DND-41 (cell line): ENCODE measurements at regions not wholly inside any gene's neighbourhood (a gene's known extent, or its start where the extent isn't known, plus 50 kb on each side); places are given as distances from the start of the nearest gene placed in this dataset.

ENCODE experiments used
- ATAC-seq: fragments of 200-7000 bp; cut with Tn5 transposase; 3 replicates; pipeline ENCODE4 v1.9.1; 2021; ENCODE audit warnings: low read depth; ENCODE audit not compliant: insufficient read depth
- DNase-seq: peaks from one replicate; pipeline ENCODE4 v3.0.0-alpha.2; 2020
- H2AFZ ChIP-seq: 2 replicates; pipeline ENCODE4 v1.6.0; 2012; ENCODE audit warnings: low read depth, low read length
- H3K27ac ChIP-seq: 2 replicates; pipeline ENCODE4 v1.5.1; 2012; ENCODE audit warnings: low read length, inconsistent platforms
- H3K27me3 ChIP-seq: fragments of 200-600 bp; sonication (generic); 2 replicates; pipeline ENCODE4 v1.6.0; 2012; ENCODE audit warnings: low read length, mild to moderate bottlenecking, inconsistent platforms; ENCODE audit not compliant: insufficient read depth, poor library complexity
- H3K36me3 ChIP-seq: 2 replicates; pipeline ENCODE4 v1.5.1; 2012; ENCODE audit warnings: low read length, inconsistent platforms; ENCODE audit not compliant: insufficient read depth
- H3K4me1 ChIP-seq: 2 replicates; pipeline ENCODE4 v1.5.1; 2012; ENCODE audit warnings: mild to moderate bottlenecking, low read length; ENCODE audit not compliant: insufficient read depth
- H3K4me2 ChIP-seq: 2 replicates; pipeline ENCODE4 v1.6.0; 2012; ENCODE audit warnings: mild to moderate bottlenecking, moderate library complexity, low read length, inconsistent platforms; ENCODE audit not compliant: insufficient read depth
- H3K4me3 ChIP-seq, 2 experiments: fragments of 200-600 bp in 1 of 2; shearing (Covaris generic) in 1 of 2; 2 replicates each; pipeline ENCODE4 v1.5.1; 2012 to 2016; ENCODE audit warnings: inconsistent platforms in 2 of 2, low read length in 2 of 2, mild to moderate bottlenecking in 2 of 2, low read depth in 1 of 2, moderate library complexity in 1 of 2
- H3K79me2 ChIP-seq: 2 replicates; pipeline ENCODE4 v1.6.0; 2012; ENCODE audit warnings: low read length, inconsistent platforms; ENCODE audit not compliant: insufficient read depth
- H3K9ac ChIP-seq: 2 replicates; pipeline ENCODE4 v1.6.0; 2012; ENCODE audit warnings: low read depth, mild to moderate bottlenecking, inconsistent platforms, low read length, moderate library complexity
- H3K9me3 ChIP-seq: 2 replicates; pipeline ENCODE4 v1.5.1; 2012; ENCODE audit warnings: low read length, moderate library complexity, mild to moderate bottlenecking, inconsistent platforms; ENCODE audit not compliant: insufficient read depth, severe bottlenecking
- H4K20me1 ChIP-seq: 2 replicates; pipeline ENCODE4 v1.6.0; 2012; ENCODE audit warnings: low read length; ENCODE audit not compliant: insufficient read depth
- EZH2 ChIP-seq: IDR thresholded peaks from 3 replicates; pipeline ENCODE4 v1.6.1; 2012; ENCODE audit warnings: borderline replicate concordance, low read depth, mild to moderate bottlenecking, moderate library complexity, low read length, inconsistent platforms; ENCODE audit not compliant: severe bottlenecking
- TF ChIP-seq, protein P1 (sequence below): IDR thresholded peaks from 2 replicates; pipeline ENCODE4 v1.5.1; 2012; ENCODE audit warnings: borderline replicate concordance, low read length, moderate library complexity, mild to moderate bottlenecking; ENCODE audit not compliant: poor library complexity, severe bottlenecking; ENCODE audit errors: extremely low read depth

DNA sequence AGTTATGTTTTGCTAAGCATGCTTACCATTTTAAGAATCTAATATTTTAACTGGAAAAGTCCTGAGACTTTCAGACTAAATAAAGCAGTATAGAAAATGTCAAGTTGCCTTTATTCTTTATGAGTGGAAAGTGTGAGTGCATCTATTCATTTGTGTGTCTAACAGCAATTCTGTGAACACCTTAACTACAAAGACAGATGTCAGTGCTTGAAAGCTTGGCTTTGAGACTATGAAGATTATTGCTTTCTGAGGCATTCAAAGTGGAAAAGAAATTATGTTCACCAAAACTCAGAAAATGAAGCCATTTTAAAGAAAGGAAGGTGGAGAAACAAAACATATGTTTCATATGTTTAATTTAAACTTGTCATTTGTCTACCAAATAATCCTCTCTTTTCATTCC, 294.5 kb upstream of the SEMA3C start:
- no peak overlapping the region for H3K4me2 ChIP-seq
- no peak for TF ChIP-seq EZH2
- TF ChIP-seq, protein P1, sequence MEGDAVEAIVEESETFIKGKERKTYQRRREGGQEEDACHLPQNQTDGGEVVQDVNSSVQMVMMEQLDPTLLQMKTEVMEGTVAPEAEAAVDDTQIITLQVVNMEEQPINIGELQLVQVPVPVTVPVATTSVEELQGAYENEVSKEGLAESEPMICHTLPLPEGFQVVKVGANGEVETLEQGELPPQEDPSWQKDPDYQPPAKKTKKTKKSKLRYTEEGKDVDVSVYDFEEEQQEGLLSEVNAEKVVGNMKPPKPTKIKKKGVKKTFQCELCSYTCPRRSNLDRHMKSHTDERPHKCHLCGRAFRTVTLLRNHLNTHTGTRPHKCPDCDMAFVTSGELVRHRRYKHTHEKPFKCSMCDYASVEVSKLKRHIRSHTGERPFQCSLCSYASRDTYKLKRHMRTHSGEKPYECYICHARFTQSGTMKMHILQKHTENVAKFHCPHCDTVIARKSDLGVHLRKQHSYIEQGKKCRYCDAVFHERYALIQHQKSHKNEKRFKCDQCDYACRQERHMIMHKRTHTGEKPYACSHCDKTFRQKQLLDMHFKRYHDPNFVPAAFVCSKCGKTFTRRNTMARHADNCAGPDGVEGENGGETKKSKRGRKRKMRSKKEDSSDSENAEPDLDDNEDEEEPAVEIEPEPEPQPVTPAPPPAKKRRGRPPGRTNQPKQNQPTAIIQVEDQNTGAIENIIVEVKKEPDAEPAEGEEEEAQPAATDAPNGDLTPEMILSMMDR = no peak
- no peak for ATAC-seq

DNA sequence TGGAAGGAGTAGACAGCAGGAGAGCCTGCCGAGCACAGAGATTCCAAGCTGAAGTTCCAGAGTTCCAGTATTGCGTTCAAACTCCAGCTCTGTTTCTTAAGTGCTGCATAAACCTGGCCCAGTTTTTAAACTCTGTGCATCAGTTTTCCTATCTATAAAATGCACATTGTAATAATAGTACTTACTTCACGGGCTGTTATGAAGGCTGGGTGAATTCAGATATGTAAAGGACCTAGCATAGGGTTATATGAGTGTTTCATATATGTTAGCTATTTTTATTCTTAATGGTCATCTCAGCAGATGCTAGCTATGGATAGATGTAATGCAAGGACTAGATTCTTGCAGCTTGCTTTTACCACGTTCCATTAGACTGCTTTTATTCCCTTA, 293.1 kb upstream of the SEMA3C start:
- Histone ChIP-seq H2AFZ (no peak overlapping the region), H3K27me3 (no peaks in the 10 kb centered on the region), H3K79me2 (no peaks in the 10 kb centered on the region), H3K4me3 (no peak overlapping the region), H3K9ac (no peak overlapping the region), H4K20me1 (no peaks in the 10 kb centered on the region), H3K9me3 (no peaks in the 10 kb centered on the region), H3K27ac (no peak overlapping the region), H3K4me2 (no peak overlapping the region), H3K4me1 (no peaks in the 10 kb centered on the region), H3K36me3 (no peaks in the 10 kb centered on the region)
- no peak for DNase-seq
- no peak for TF ChIP-seq EZH2
- no peak for ATAC-seq

More for the DNA sequence above, 294.5 kb upstream of the SEMA3C start:
- H3K9me3 ChIP-seq = no peaks in the 10 kb centered on the region
- no peak for DNase-seq
- no peaks in the 10 kb centered on the region for H3K36me3 ChIP-seq
- H3K9ac ChIP-seq = no peak overlapping the region
- H3K27me3 ChIP-seq = no peaks in the 10 kb centered on the region
- H3K4me3 ChIP-seq = no peak overlapping the region
- no peak overlapping the region for H3K27ac ChIP-seq
- no peaks in the 10 kb centered on the region for H4K20me1 ChIP-seq
- no peak overlapping the region for H2AFZ ChIP-seq
- H3K4me1 ChIP-seq = no peaks in the 10 kb centered on the region
- H3K79me2 ChIP-seq = no peaks in the 10 kb centered on the region

DNA sequence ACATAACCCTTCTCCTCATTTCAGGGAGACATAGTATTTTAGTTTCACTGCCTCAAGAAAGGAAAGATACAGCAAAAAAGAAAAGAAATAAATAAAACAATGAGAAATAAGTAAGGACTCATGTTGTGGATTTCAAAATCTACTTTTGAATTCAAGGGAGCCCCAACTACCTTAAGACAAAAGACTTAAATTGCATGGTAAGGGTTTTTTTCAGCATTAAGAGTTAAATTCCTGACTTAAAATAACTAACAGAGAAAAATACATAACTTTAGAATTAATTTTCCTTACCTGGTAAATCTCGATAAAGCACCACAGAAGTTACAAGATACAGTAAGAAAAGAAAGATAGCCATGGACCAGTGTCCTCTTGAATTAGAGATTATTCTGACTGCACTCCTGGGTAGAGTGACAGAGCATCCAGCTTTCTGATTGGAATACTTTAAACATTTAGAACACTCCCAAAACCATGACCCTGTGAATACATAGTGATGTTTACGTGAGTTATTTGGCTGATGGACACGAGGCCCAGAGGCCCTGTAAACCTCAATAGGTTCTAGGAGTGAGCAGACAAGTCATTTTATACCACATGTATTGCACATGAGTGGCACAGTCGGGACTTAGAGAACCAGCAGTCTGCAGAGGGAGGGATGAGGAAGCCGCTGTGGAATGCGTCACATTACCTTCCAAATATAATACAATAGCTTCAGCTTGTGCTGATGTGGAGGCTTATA, 292.5 kb upstream of the SEMA3C start:
- H3K27ac ChIP-seq = no peak overlapping the region
- no peak overlapping the region for H2AFZ ChIP-seq
- H3K36me3 ChIP-seq = no peaks in the 10 kb centered on the region
- ATAC-seq (no peak), DNase-seq (no peak)
- no peak overlapping the region for H3K4me2 ChIP-seq
- no peaks in the 10 kb centered on the region for H3K27me3 ChIP-seq
- no peaks in the 10 kb centered on the region for H3K79me2 ChIP-seq
- no peaks in the 10 kb centered on the region for H4K20me1 ChIP-seq
- TF ChIP-seq EZH2 = no peak
- TF ChIP-seq, protein P1 = no peak
- H3K4me1 ChIP-seq = no peaks in the 10 kb centered on the region
- H3K9ac ChIP-seq = no peak overlapping the region
- no peak overlapping the region for H3K4me3 ChIP-seq
- H3K9me3 ChIP-seq = no peaks in the 10 kb centered on the region

DNA sequence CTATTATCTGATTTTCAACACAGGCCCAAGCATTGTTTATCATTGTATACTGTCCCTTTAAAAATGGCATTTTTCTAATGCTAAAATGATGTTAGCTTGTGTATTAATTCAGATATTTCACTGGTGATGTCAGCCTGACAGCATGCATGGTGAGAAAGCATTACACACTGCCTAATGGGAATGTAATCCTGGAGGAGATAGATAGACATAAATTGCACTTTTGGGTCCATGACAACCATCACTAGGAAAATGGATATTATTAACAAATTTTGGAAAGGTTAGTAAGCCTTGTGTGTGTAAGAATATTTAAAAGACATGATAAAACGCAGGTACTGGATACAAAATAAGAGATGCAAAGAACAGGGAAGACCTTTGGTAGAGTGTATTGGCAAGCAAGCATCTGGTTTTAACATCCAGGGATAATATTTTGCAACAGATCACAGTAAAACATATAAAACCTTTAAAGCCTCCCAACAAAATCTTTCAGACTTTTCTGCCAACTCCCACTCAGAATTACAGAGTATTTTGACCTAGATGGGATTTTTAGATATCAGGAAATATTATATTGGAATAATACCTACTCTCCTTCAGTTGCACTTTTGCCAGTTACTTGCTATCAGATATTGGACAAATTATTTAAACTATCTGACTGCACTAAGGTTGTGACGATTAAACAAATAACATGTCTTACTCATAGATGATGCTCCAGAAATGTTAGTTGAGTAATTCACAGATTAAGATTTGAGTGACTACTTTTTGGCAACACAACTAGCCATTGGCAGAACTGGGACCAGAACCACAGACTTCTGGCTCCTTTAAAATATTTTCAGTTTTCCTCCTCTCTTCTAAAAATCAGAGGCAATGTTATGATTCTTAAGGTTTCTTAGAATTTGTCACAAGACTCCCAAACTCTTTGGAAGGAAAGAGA, 291.6 kb upstream of the SEMA3C start:
- TF ChIP-seq, protein P1 = no peak
- TF ChIP-seq EZH2 = no peak
- H3K4me2 ChIP-seq = no peak overlapping the region
- ATAC-seq = no peak
- no peaks in the 10 kb centered on the region for H3K36me3 ChIP-seq
- no peaks in the 10 kb centered on the region for H3K27me3 ChIP-seq
- no peaks in the 10 kb centered on the region for H3K4me1 ChIP-seq
- H3K79me2 ChIP-seq = no peaks in the 10 kb centered on the region
- no peak for DNase-seq
- no peak overlapping the region for H3K4me3 ChIP-seq
- H4K20me1 ChIP-seq = no peaks in the 10 kb centered on the region
- no peaks in the 10 kb centered on the region for H3K9me3 ChIP-seq
- no peak overlapping the region for H3K9ac ChIP-seq
- H2AFZ ChIP-seq = no peak overlapping the region
- H3K27ac ChIP-seq = no peak overlapping the region
